Smooth muscle cell (in vitro differentiated cells): ENCODE measurements at regions not wholly inside any gene's neighbourhood (a gene's known extent, or its start where the extent isn't known, plus 50 kb on each side); places are given as distances from the start of the nearest gene placed in this dataset.
"Not testable (repeated sequence)": the region's sequence is repeated elsewhere in the genome, so short reads cannot be mapped to it uniquely, and the experiment has no call there.

Experiments
- DNase-seq: peaks from one replicate; lab custom pipeline; 2025; ENCODE audit not compliant: unreplicated experiment; lab: John Stamatoyannopoulos, UW
- H2AFZ ChIP-seq: fragments of 200-600 bp; sonication (generic); 2 replicates; pipeline ENCODE4 v1.6.0; 2016; ENCODE audit warnings: antibody characterized with exemption, low read depth, mild to moderate bottlenecking
- H3F3A ChIP-seq: fragments of 200-600 bp; sonication (generic); 2 replicates; pipeline ENCODE4 v1.6.0; 2017; ENCODE audit warnings: antibody characterized with exemption, low read depth
- H3K27ac ChIP-seq: fragments of 200-600 bp; sonication (generic); 2 replicates; pipeline ENCODE4 v1.5.1; 2016; ENCODE audit warnings: low read depth, mild to moderate bottlenecking
- H3K27me3 ChIP-seq: fragments of 200-600 bp; sonication (generic); 2 replicates; pipeline ENCODE4 v1.6.1; 2016; ENCODE audit warnings: low read depth, mild to moderate bottlenecking
- H3K36me3 ChIP-seq: fragments of 200-600 bp; sonication (generic); 2 replicates; pipeline ENCODE4 v1.5.1; 2016; ENCODE audit warnings: low read depth
- H3K4me1 ChIP-seq: fragments of 200-600 bp; sonication (generic); 2 replicates; pipeline ENCODE4 v1.5.1; 2016; ENCODE audit warnings: low read depth
- H3K4me2 ChIP-seq: fragments of 200-600 bp; sonication (generic); 2 replicates; pipeline ENCODE4 v1.6.0; 2016; ENCODE audit warnings: mild to moderate bottlenecking
- H3K4me3 ChIP-seq: fragments of 200-600 bp; sonication (generic); 2 replicates; pipeline ENCODE4 v1.5.1; 2016; ENCODE audit warnings: mild to moderate bottlenecking
- H3K79me2 ChIP-seq: fragments of 200-600 bp; sonication (generic); 2 replicates; pipeline ENCODE4 v1.6.0; 2016; ENCODE audit warnings: low read depth, mild to moderate bottlenecking
- H3K9ac ChIP-seq: fragments of 200-600 bp; sonication (generic); 2 replicates; pipeline ENCODE4 v1.6.0; 2016; ENCODE audit warnings: low read depth
- H3K9me3 ChIP-seq: fragments of 200-600 bp; sonication (generic); replicated peaks from 2 replicates; pipeline ENCODE4 v1.5.1; 2016; ENCODE audit warnings: low read depth
- H4K20me1 ChIP-seq: fragments of 200-600 bp; sonication (generic); 2 replicates; pipeline ENCODE4 v1.6.0; 2016; ENCODE audit warnings: low read depth
- CTCF ChIP-seq: fragments of 200-600 bp; sonication (generic); IDR thresholded peaks from 2 replicates; pipeline ENCODE4 v1.5.1; 2017; ENCODE audit warnings: borderline replicate concordance, mild to moderate bottlenecking, antibody characterized with exemption; ENCODE audit not compliant: insufficient read depth, poor library complexity, severe bottlenecking
- WGBS: methylation state at CpG from one replicate; pipeline ENCODE4 v1.1.7; 2016; ENCODE audit warnings: low lambda C conversion rate; 5-methylcytosine and 5-hydroxymethylcytosine counted together

- DNase-seq, H3K4me2 ChIP-seq, H3K9ac ChIP-seq, H4K20me1 ChIP-seq, H3K27ac ChIP-seq, H3K4me1 ChIP-seq, H3K27me3 ChIP-seq, H3F3A ChIP-seq, H2AFZ ChIP-seq, H3K36me3 ChIP-seq, H3K4me3 ChIP-seq, H3K9me3 ChIP-seq, H3K79me2 ChIP-seq: not testable (repeated sequence)
- 99% methylated on average over 8 of the region's 8 CpGs for WGBS
Measured at GRCh38 chr5:21494033-21494432, 1359.1 kb downstream of the CDH12 start.

GRCh38 chr5:21491182-21491581 is 1362.0 kb downstream of the CDH12 start:
- DNase-seq, H3K79me2 ChIP-seq, H3K27ac ChIP-seq, H3K4me2 ChIP-seq, H3K9me3 ChIP-seq, H2AFZ ChIP-seq, H3K4me1 ChIP-seq, H4K20me1 ChIP-seq, H3K9ac ChIP-seq, H3K27me3 ChIP-seq, H3K4me3 ChIP-seq, H3K36me3 ChIP-seq, H3F3A ChIP-seq: not testable (repeated sequence)
- WGBS = 96% methylated on average over 6 of the region's 6 CpGs

- not testable (repeated sequence) for H3K4me2 ChIP-seq, H3F3A ChIP-seq, H3K9ac ChIP-seq, H3K27ac ChIP-seq, H3K9me3 ChIP-seq, H3K27me3 ChIP-seq, H4K20me1 ChIP-seq, H3K4me1 ChIP-seq, H3K4me3 ChIP-seq, DNase-seq, H3K36me3 ChIP-seq, H3K79me2 ChIP-seq, H2AFZ ChIP-seq
- 97% methylated on average over 6 of the region's 6 CpGs for WGBS
Measured at GRCh38 chr5:21488828-21489227, 1364.3 kb downstream of the CDH12 start.

GRCh38 chr5:21485458-21486000 is 1367.6 kb downstream of the CDH12 start:
- not testable (repeated sequence) for H3K4me3 ChIP-seq, H3K36me3 ChIP-seq, H3K4me1 ChIP-seq, H2AFZ ChIP-seq, H3K27ac ChIP-seq, H3K27me3 ChIP-seq, H3K9ac ChIP-seq, H3F3A ChIP-seq, DNase-seq, H3K9me3 ChIP-seq, H3K4me2 ChIP-seq, H3K79me2 ChIP-seq, H4K20me1 ChIP-seq
- TF ChIP-seq CTCF = peak; percentile 31
- WGBS = 96% methylated on average over 7 of the region's 7 CpGs

GRCh38 chr5:21484498-21484889 is 1368.7 kb downstream of the CDH12 start:
- H3F3A ChIP-seq, H3K79me2 ChIP-seq, H3K27ac ChIP-seq, DNase-seq, H3K4me3 ChIP-seq, H3K4me2 ChIP-seq, H4K20me1 ChIP-seq, H2AFZ ChIP-seq, H3K27me3 ChIP-seq, H3K4me1 ChIP-seq, H3K9ac ChIP-seq, H3K36me3 ChIP-seq, H3K9me3 ChIP-seq: not testable (repeated sequence)
- 97% methylated on average over 15 of the region's 19 CpGs for WGBS

- not testable (repeated sequence) for H4K20me1 ChIP-seq, H3K4me2 ChIP-seq, H3F3A ChIP-seq, H3K79me2 ChIP-seq, DNase-seq, H3K9ac ChIP-seq, H3K27ac ChIP-seq, H3K9me3 ChIP-seq, H2AFZ ChIP-seq, H3K36me3 ChIP-seq, H3K4me1 ChIP-seq, H3K27me3 ChIP-seq, H3K4me3 ChIP-seq
- WGBS = 98% methylated on average over 17 of the region's 19 CpGs
Measured at GRCh38 chr5:21483790-21484497, 1369.2 kb downstream of the CDH12 start.

- H3K4me2 ChIP-seq, H3K9me3 ChIP-seq, H3K4me3 ChIP-seq, H3K79me2 ChIP-seq, H2AFZ ChIP-seq, H4K20me1 ChIP-seq, H3K4me1 ChIP-seq, H3F3A ChIP-seq, H3K27ac ChIP-seq, DNase-seq, H3K9ac ChIP-seq, H3K27me3 ChIP-seq, H3K36me3 ChIP-seq: not testable (repeated sequence)
- WGBS = 98% methylated on average over 21 of the region's 22 CpGs
Measured at GRCh38 chr5:21482983-21483650, 1370.0 kb downstream of the CDH12 start.

GRCh38 chr5:21482522-21482921 is 1370.6 kb downstream of the CDH12 start:
- not testable (repeated sequence) for H3K27me3 ChIP-seq, H3K4me1 ChIP-seq, H3F3A ChIP-seq, H3K79me2 ChIP-seq, H3K9me3 ChIP-seq, H3K9ac ChIP-seq, H4K20me1 ChIP-seq, DNase-seq, H3K27ac ChIP-seq, H3K36me3 ChIP-seq, H3K4me2 ChIP-seq, H2AFZ ChIP-seq, H3K4me3 ChIP-seq
- WGBS = 91% methylated on average over 13 of the region's 13 CpGs
